ENCODE measurements at regions not wholly inside any gene's neighbourhood (a gene's known extent, or its start where the extent isn't known, plus 50 kb on each side); places are given as distances from the start of the nearest gene placed in this dataset.

- Histone ChIP-seq H3K27ac (ENCODE audit: low read depth, low read length) (no peak overlapping the region), H3K9ac (ENCODE audit: extremely low read depth, low read length, poor library complexity, severe bottlenecking) (no peak overlapping the region), H3K27me3 (ENCODE audit: control insufficient read depth, insufficient read depth, low read length, poor library complexity, severe bottlenecking) (no peaks in the 10 kb centered on the region), H3K4me1 (ENCODE audit: control insufficient read depth, insufficient read depth, low read length) (no peaks in the 10 kb centered on the region), H3K36me3 (ENCODE audit: control insufficient read depth, insufficient read depth, low read length) (no peaks in the 10 kb centered on the region), H3K4me3 (ENCODE audit: low read length) (no peak overlapping the region), H3K9me3 (ENCODE audit: control insufficient read depth, low read length) (no peaks in the 10 kb centered on the region)
- no peaks in the 10 kb centered on the region for H3K36me3 Mint-ChIP-seq (ENCODE audit: low read depth)
- DNase-seq, result no peak
- no peaks in the 10 kb centered on the region for H3K9me3 Mint-ChIP-seq
- 86 to 96% methylated on average over 2 to 3 of the region's 4 CpGs for WGBS, 2 experiments (ENCODE audit: insufficient coverage in 1 of 2, insufficient read length in 1 of 2)
- TF ChIP-seq, protein P1, sequence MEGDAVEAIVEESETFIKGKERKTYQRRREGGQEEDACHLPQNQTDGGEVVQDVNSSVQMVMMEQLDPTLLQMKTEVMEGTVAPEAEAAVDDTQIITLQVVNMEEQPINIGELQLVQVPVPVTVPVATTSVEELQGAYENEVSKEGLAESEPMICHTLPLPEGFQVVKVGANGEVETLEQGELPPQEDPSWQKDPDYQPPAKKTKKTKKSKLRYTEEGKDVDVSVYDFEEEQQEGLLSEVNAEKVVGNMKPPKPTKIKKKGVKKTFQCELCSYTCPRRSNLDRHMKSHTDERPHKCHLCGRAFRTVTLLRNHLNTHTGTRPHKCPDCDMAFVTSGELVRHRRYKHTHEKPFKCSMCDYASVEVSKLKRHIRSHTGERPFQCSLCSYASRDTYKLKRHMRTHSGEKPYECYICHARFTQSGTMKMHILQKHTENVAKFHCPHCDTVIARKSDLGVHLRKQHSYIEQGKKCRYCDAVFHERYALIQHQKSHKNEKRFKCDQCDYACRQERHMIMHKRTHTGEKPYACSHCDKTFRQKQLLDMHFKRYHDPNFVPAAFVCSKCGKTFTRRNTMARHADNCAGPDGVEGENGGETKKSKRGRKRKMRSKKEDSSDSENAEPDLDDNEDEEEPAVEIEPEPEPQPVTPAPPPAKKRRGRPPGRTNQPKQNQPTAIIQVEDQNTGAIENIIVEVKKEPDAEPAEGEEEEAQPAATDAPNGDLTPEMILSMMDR (conservative IDR thresholded peaks at IDR 0.05), result no peak
- H3K27ac Mint-ChIP-seq, result no peak overlapping the region
- H3K4me3 Mint-ChIP-seq, result no peak overlapping the region
- H3K27me3 Mint-ChIP-seq (ENCODE audit: insufficient read depth), result peaks cover 25% of the 10 kb centered on the region
- H3K4me1 Mint-ChIP-seq, result peaks cover 4% of the 10 kb centered on the region
Measured at GRCh38 chr14:29264865-29265264, 498.3 kb downstream of the FOXG1 start.

GRCh38 chr14:29265852-29266251 lies 499.3 kb downstream of the FOXG1 start:
- no peaks in the 10 kb centered on the region for H3K9me3 Mint-ChIP-seq
- H3K4me3 Mint-ChIP-seq, result no peak overlapping the region
- H3K36me3 Mint-ChIP-seq (ENCODE audit: low read depth), result no peaks in the 10 kb centered on the region
- Histone ChIP-seq H3K9me3 (ENCODE audit: control insufficient read depth, low read length) (no peaks in the 10 kb centered on the region), H3K27me3 (ENCODE audit: control insufficient read depth, insufficient read depth, low read length, poor library complexity, severe bottlenecking) (no peaks in the 10 kb centered on the region), H3K36me3 (ENCODE audit: control insufficient read depth, insufficient read depth, low read length) (no peaks in the 10 kb centered on the region), H3K9ac (ENCODE audit: extremely low read depth, low read length, poor library complexity, severe bottlenecking) (no peak overlapping the region), H3K4me1 (ENCODE audit: control insufficient read depth, insufficient read depth, low read length) (no peaks in the 10 kb centered on the region), H3K4me3 (ENCODE audit: low read length) (no peak overlapping the region), H3K27ac (ENCODE audit: low read depth, low read length) (no peak overlapping the region)
- H3K27ac Mint-ChIP-seq, result no peak overlapping the region
- TF ChIP-seq, protein P1 (conservative IDR thresholded peaks at IDR 0.05), result no peak
- peaks cover 4% of the 10 kb centered on the region for H3K4me1 Mint-ChIP-seq
- no peak for DNase-seq
- WGBS, 2 experiments (ENCODE audit: insufficient coverage in 1 of 2, insufficient read length in 1 of 2), result 77 to 100% methylated on average over 1 of the region's 1 CpG
- peaks cover 27% of the 10 kb centered on the region for H3K27me3 Mint-ChIP-seq (ENCODE audit: insufficient read depth)

GRCh38 chr14:29271669-29272068 lies 505.1 kb downstream of the FOXG1 start:
- Mint-ChIP-seq H3K27me3 (ENCODE audit: insufficient read depth) (peaks cover 4% of the 10 kb centered on the region), H3K9me3 (no peaks in the 10 kb centered on the region), H3K4me3 (no peak overlapping the region), H3K4me1 (no peaks in the 10 kb centered on the region), H3K27ac (no peak overlapping the region), H3K36me3 (ENCODE audit: low read depth) (no peaks in the 10 kb centered on the region)
- no peaks in the 10 kb centered on the region for H3K4me1 ChIP-seq (ENCODE audit: control insufficient read depth, insufficient read depth, low read length)
- no peaks in the 10 kb centered on the region for H3K36me3 ChIP-seq (ENCODE audit: control insufficient read depth, insufficient read depth, low read length)
- H3K4me3 ChIP-seq (ENCODE audit: low read length), result no peak overlapping the region
- no peaks in the 10 kb centered on the region for H3K9me3 ChIP-seq (ENCODE audit: control insufficient read depth, low read length)
- no peak for DNase-seq
- no peak overlapping the region for H3K27ac ChIP-seq (ENCODE audit: low read depth, low read length)
- TF ChIP-seq, protein P1 (conservative IDR thresholded peaks at IDR 0.05), result no peak
- H3K27me3 ChIP-seq (ENCODE audit: control insufficient read depth, insufficient read depth, low read length, poor library complexity, severe bottlenecking), result no peaks in the 10 kb centered on the region
- no peak overlapping the region for H3K9ac ChIP-seq (ENCODE audit: extremely low read depth, low read length, poor library complexity, severe bottlenecking)
